ENCODE measurements at regions not wholly inside any gene's neighbourhood (a gene's known extent, or its start where the extent isn't known, plus 50 kb on each side); places are given as distances from the start of the nearest gene placed in this dataset.

DNA sequence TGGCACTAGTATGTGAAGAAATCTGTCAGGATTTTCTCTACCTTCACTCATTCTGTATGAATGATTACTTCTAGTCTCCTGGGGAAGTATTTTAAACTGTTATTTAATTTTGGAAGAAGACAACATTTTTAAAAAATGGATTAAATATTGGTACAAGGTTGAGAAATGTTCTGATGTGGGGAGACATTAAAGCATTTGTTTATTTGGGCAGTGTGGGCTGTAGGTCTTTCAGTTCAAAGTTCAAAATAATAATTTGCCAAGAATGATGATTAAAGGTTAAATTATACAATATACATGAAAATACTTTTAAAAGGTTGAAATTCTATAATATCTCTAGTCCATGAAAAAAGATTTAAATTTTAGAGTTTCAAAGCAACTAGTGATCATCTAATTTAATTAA lies 194.7 kb downstream of the NHLRC3 start:
- Histone ChIP-seq H3K4me1 (no peaks in the 10 kb centered on the region), H3K36me3 (no peaks in the 10 kb centered on the region), H3K27me3 (no peaks in the 10 kb centered on the region), H3K27ac (no peak overlapping the region), H3K9me3 (no peaks in the 10 kb centered on the region), H3K4me3 (no peak overlapping the region)
- TF ChIP-seq EP300 (IDR thresholded peaks at IDR 0.05): no peak
- TF ChIP-seq, protein P1, sequence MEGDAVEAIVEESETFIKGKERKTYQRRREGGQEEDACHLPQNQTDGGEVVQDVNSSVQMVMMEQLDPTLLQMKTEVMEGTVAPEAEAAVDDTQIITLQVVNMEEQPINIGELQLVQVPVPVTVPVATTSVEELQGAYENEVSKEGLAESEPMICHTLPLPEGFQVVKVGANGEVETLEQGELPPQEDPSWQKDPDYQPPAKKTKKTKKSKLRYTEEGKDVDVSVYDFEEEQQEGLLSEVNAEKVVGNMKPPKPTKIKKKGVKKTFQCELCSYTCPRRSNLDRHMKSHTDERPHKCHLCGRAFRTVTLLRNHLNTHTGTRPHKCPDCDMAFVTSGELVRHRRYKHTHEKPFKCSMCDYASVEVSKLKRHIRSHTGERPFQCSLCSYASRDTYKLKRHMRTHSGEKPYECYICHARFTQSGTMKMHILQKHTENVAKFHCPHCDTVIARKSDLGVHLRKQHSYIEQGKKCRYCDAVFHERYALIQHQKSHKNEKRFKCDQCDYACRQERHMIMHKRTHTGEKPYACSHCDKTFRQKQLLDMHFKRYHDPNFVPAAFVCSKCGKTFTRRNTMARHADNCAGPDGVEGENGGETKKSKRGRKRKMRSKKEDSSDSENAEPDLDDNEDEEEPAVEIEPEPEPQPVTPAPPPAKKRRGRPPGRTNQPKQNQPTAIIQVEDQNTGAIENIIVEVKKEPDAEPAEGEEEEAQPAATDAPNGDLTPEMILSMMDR (IDR thresholded peaks at IDR 0.05): no peak
- TF ChIP-seq POLR2AphosphoS5 (IDR thresholded peaks at IDR 0.05): no peak
- TF ChIP-seq POLR2A (IDR thresholded peaks at IDR 0.05): no peak
- no peak for ATAC-seq

DNA sequence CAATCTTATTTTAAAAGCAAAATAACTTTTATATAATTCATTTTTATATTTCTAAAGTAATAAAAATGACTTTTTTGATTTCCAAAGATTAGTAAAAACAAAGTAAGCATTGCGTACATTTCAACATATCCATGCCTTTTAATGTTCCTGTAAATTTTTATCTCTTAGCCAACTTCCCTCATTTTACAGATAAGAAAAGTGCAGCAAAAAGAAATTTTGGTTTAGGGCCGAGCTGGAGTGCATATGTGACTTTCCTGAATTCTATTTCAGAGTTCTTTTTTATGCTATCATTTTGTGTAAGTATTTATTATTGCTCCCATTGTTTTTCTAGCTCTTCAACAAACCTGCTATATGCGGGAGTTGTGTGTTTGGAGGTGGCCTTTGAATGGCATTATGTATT lies 195.3 kb downstream of the NHLRC3 start:
- H3K27me3 ChIP-seq: no peaks in the 10 kb centered on the region
- no peak for ATAC-seq
- no peaks in the 10 kb centered on the region for H3K4me1 ChIP-seq
- no peak overlapping the region for H3K4me3 ChIP-seq
- no peaks in the 10 kb centered on the region for H3K36me3 ChIP-seq
- TF ChIP-seq POLR2A (IDR thresholded peaks at IDR 0.05) (no peak), EP300 (IDR thresholded peaks at IDR 0.05) (no peak), POLR2AphosphoS5 (IDR thresholded peaks at IDR 0.05) (no peak)
- TF ChIP-seq, protein P1 (IDR thresholded peaks at IDR 0.05): no peak
- WGBS, 2 donors (ENCODE audit: low coverage in 1 of 2): 92 to 100% methylated on average over 3 of the region's 3 CpGs
- H3K27ac ChIP-seq: no peak overlapping the region
- H3K9me3 ChIP-seq: no peaks in the 10 kb centered on the region

DNA sequence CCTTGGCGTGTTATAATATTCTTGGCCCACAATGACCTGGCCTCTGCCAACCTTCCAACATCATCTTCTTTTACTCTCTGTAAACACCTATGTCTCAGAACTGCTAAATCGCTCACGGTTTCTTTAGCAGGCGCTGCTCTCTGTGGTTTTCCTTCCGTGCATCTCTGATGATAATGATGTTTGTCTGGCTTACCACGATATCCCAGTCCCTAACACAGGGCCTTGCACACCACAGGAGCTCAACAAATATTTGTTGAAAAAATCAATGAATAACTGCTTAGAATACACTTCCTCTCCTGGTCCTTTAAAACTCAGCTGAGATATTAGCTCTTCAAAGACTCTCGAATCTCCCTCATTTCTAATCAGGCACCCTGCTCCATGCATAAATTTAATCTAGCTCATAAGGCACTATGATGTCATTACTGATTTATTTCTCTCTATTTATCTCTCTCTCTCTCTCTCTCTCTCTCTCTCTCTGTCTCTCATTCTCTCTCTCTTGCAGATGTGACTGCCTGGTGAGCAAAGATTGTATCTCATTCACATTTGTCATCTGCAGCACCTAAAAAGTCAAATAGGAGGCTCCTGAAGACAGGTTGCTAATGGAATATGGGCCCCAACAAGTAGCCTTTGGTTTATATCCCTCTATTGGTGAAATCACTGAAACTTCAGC lies 206.4 kb downstream of the NHLRC3 start:
- no peaks in the 10 kb centered on the region for H3K9me3 ChIP-seq
- TF ChIP-seq POLR2AphosphoS5 (IDR thresholded peaks at IDR 0.05) (no peak), POLR2A (IDR thresholded peaks at IDR 0.05) (no peak), EP300 (IDR thresholded peaks at IDR 0.05) (no peak)
- TF ChIP-seq, protein P1 (IDR thresholded peaks at IDR 0.05): no peak

DNA sequence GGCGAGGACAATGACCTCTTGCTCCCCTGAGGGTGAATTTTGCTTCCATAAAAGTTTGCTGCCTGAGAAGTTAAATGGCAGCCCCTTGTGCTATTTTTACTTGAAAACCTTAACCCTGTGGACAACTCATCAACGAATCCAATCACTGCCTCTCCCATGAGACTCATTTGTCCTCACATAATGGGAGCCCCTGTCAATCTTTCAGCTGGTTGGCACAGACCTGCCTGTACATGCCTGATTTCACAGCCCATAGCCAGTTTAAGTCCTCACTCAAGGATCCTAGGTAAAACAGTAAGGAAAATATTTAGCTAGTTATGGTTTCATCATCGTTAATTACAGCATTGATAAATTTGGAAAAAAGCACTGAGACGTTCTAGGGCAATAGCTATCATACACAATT lies 207.4 kb downstream of the NHLRC3 start:
- no peak for TF ChIP-seq POLR2A (IDR thresholded peaks at IDR 0.05)
- TF ChIP-seq POLR2AphosphoS5 (IDR thresholded peaks at IDR 0.05): no peak
- TF ChIP-seq, protein P1 (IDR thresholded peaks at IDR 0.05): no peak
- TF ChIP-seq EP300 (IDR thresholded peaks at IDR 0.05): no peak
- Histone ChIP-seq H3K27ac (no peak overlapping the region), H3K36me3 (no peaks in the 10 kb centered on the region), H3K27me3 (no peaks in the 10 kb centered on the region), H3K4me3 (no peak overlapping the region), H3K9me3 (no peaks in the 10 kb centered on the region), H3K4me1 (no peaks in the 10 kb centered on the region)
- 92 to 100% methylated on average over 2 to 4 of the region's 4 CpGs for WGBS, 2 donors (ENCODE audit: low coverage in 1 of 2)
- no peak for ATAC-seq

More for the DNA sequence above, 206.4 kb downstream of the NHLRC3 start:
- no peak for ATAC-seq
- Histone ChIP-seq H3K27ac (no peak overlapping the region), H3K27me3 (no peaks in the 10 kb centered on the region), H3K36me3 (no peaks in the 10 kb centered on the region), H3K4me3 (no peak overlapping the region), H3K4me1 (no peaks in the 10 kb centered on the region)
- WGBS, 2 donors (ENCODE audit: low coverage in 1 of 2): 90 to 94% methylated on average over 3 to 7 of the region's 7 CpGs

DNA sequence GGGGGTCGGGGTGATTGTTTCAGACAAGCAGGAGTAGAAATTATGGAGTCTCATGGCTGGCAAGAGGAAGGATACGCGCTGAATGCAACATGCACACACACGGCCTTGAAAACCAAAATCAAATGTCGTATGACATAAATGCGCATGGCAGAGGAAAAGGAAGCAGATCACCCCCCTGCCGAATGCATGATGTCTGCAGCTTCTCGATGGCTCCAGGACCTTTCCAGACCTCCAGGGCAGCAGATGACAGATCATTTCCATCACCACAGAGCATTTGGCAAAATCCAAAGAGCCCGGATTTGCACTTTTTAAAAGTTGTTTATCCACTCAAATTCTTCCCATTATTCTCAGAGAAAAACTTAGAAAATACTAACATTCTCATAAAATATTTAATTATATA lies 211.7 kb downstream of the NHLRC3 start:
- H3K4me1 ChIP-seq: no peaks in the 10 kb centered on the region
- H3K27me3 ChIP-seq: no peaks in the 10 kb centered on the region
- no peaks in the 10 kb centered on the region for H3K36me3 ChIP-seq
- no peaks in the 10 kb centered on the region for H3K9me3 ChIP-seq
- H3K4me3 ChIP-seq: no peak overlapping the region
- no peak for ATAC-seq
- TF ChIP-seq POLR2A (IDR thresholded peaks at IDR 0.05) (no peak), EP300 (IDR thresholded peaks at IDR 0.05) (no peak)
- TF ChIP-seq, protein P1 (IDR thresholded peaks at IDR 0.05): no peak
- no peak overlapping the region for H3K27ac ChIP-seq
- WGBS, 2 donors (ENCODE audit: low coverage in 1 of 2): 70 to 87% methylated on average over 9 of the region's 9 CpGs
